ENCODE measurements at regions not wholly inside any gene's neighbourhood (a gene's known extent, or its start where the extent isn't known, plus 50 kb on each side); places are given as distances from the start of the nearest gene placed in this dataset.
"Not testable (repeated sequence)": the region's sequence is repeated elsewhere in the genome, so short reads cannot be mapped to it uniquely, and the experiment has no call there.

- DNase-seq = no peak
Observed at GRCh38 chr6:155882527-155883333, 427.1 kb upstream of the NOX3 start.

GRCh38 chr6:155881826-155882526 is 426.3 kb upstream of the NOX3 start:
- no peak for DNase-seq

- no peak for DNase-seq
Observed at GRCh38 chr6:155880900-155881299, 425.3 kb upstream of the NOX3 start.

- no peak for DNase-seq
Observed at GRCh38 chr6:155872961-155873360, 417.3 kb upstream of the NOX3 start.

- no peak for DNase-seq
Observed at GRCh38 chr6:155867682-155868081, 412.0 kb upstream of the NOX3 start.

- DNase-seq = not testable (repeated sequence)
Observed at GRCh38 chr6:155866676-155867390, 411.2 kb upstream of the NOX3 start.

GRCh38 chr6:155861821-155862220 is 406.2 kb upstream of the NOX3 start:
- DNase-seq = no peak

- DNase-seq = not testable (repeated sequence)
Observed at GRCh38 chr6:155858906-155859305, 403.3 kb upstream of the NOX3 start.

- no peak for DNase-seq
Observed at GRCh38 chr6:155854787-155855186, 399.1 kb upstream of the NOX3 start.

- DNase-seq = no peak
Observed at GRCh38 chr6:155853011-155853410, 397.4 kb upstream of the NOX3 start.

- DNase-seq = no peak
Observed at GRCh38 chr6:155850408-155850841, 394.8 kb upstream of the NOX3 start.

- no peak for DNase-seq
Observed at GRCh38 chr6:155847711-155848110, 392.1 kb upstream of the NOX3 start.

GRCh38 chr6:155837474-155837873 is 381.8 kb upstream of the NOX3 start:
- DNase-seq = no peak

- no peak for DNase-seq
Observed at GRCh38 chr6:155832596-155832995, 377.0 kb upstream of the NOX3 start.

GRCh38 chr6:155830531-155830930 is 374.9 kb upstream of the NOX3 start:
- DNase-seq = no peak

- DNase-seq = no peak
Observed at GRCh38 chr6:155829646-155830045, 374.0 kb upstream of the NOX3 start.

- no peak for DNase-seq
Observed at GRCh38 chr6:155828989-155829388, 373.4 kb upstream of the NOX3 start.

- DNase-seq = no peak
Observed at GRCh38 chr6:155818698-155819097, 363.1 kb upstream of the NOX3 start.

- DNase-seq = no peak
Observed at GRCh38 chr6:155813548-155813947, 357.9 kb upstream of the NOX3 start.

- DNase-seq = no peak
Observed at GRCh38 chr6:155807243-155807642, 351.6 kb upstream of the NOX3 start.

- DNase-seq = no peak
Observed at GRCh38 chr6:155801046-155801445, 345.4 kb upstream of the NOX3 start.

- not testable (repeated sequence) for DNase-seq
Observed at GRCh38 chr6:155798876-155799275, 343.2 kb upstream of the NOX3 start.

- DNase-seq = no peak
Observed at GRCh38 chr6:155795173-155795796, 339.6 kb upstream of the NOX3 start.
